Osteoblast (primary cell): ENCODE measurements at regions not wholly inside any gene's neighbourhood (a gene's known extent, or its start where the extent isn't known, plus 50 kb on each side); places are given as distances from the start of the nearest gene placed in this dataset.

ENCODE experiments used
- DNase-seq: peaks from one replicate; pipeline ENCODE4 v3.0.0; 2011; ENCODE audit warnings: low spot score, mixed read lengths; ENCODE audit not compliant: insufficient read length; ENCODE audit errors: missing footprints
- H2AFZ ChIP-seq: 2 replicates; pipeline ENCODE4 v1.6.0; 2011; ENCODE audit warnings: mild to moderate bottlenecking, low read length
- H3K27ac ChIP-seq: 2 replicates; pipeline ENCODE4 v1.5.1; 2011; ENCODE audit warnings: mild to moderate bottlenecking, low read depth, low read length, moderate library complexity
- H3K27me3 ChIP-seq: 2 replicates; pipeline ENCODE4 v1.6.0; 2012; ENCODE audit warnings: mild to moderate bottlenecking, control low read depth, inconsistent platforms, low read length, moderate library complexity; ENCODE audit not compliant: insufficient read depth
- H3K36me3 ChIP-seq: 2 replicates; pipeline ENCODE4 v1.5.1; 2011; ENCODE audit warnings: mild to moderate bottlenecking, low read length, control low read depth, moderate library complexity; ENCODE audit not compliant: insufficient read depth
- H3K4me1 ChIP-seq: 2 replicates; pipeline ENCODE4 v1.5.1; 2011; ENCODE audit warnings: mild to moderate bottlenecking, low read length, control low read depth, moderate library complexity; ENCODE audit not compliant: insufficient read depth
- H3K4me2 ChIP-seq: 2 replicates; pipeline ENCODE4 v1.6.0; 2011; ENCODE audit warnings: mild to moderate bottlenecking, low read length; ENCODE audit not compliant: insufficient read depth
- H3K4me3 ChIP-seq: fragments of 200-600 bp; sonication (generic); 3 replicates; pipeline ENCODE4 v1.5.1; 2012; ENCODE audit warnings: mild to moderate bottlenecking, low read length, inconsistent platforms; ENCODE audit not compliant: insufficient read depth
- H3K79me2 ChIP-seq: 2 replicates; pipeline ENCODE4 v1.6.0; 2012; ENCODE audit warnings: mild to moderate bottlenecking, low read length, control low read depth, inconsistent platforms; ENCODE audit not compliant: insufficient read depth
- H3K9me3 ChIP-seq: 2 replicates; pipeline ENCODE4 v1.5.1; 2011; ENCODE audit warnings: low read depth, low read length, control low read depth
- H4K20me1 ChIP-seq: 2 replicates; pipeline ENCODE4 v1.6.0; 2012; ENCODE audit warnings: mild to moderate bottlenecking, low read length, control low read depth; ENCODE audit not compliant: insufficient read depth
- CTCF ChIP-seq: IDR thresholded peaks from 2 replicates; pipeline ENCODE4 v1.5.1; 2011; ENCODE audit warnings: mild to moderate bottlenecking, low read depth, low read length, moderate library complexity; ENCODE audit errors: extremely low read depth

GRCh38 chr14:95428557-95428956, 87.9 kb downstream of the SYNE3 start:
- Histone ChIP-seq H2AFZ (no peak overlapping the region), H3K4me3 (no peak overlapping the region), H3K4me1 (no peaks in the 10 kb centered on the region), H3K27ac (no peak overlapping the region), H4K20me1 (no peaks in the 10 kb centered on the region), H3K4me2 (no peak overlapping the region), H3K9me3 (no peaks in the 10 kb centered on the region), H3K36me3 (no peaks in the 10 kb centered on the region), H3K27me3 (no peaks in the 10 kb centered on the region), H3K79me2 (no peaks in the 10 kb centered on the region)
- no peak for DNase-seq
- TF ChIP-seq CTCF, result no peak

- no peak for DNase-seq
- no peak overlapping the region for H3K4me3 ChIP-seq
- H3K79me2 ChIP-seq, result no peaks in the 10 kb centered on the region
- H4K20me1 ChIP-seq, result no peaks in the 10 kb centered on the region
- H3K9me3 ChIP-seq, result no peaks in the 10 kb centered on the region
- TF ChIP-seq CTCF, result no peak
- no peaks in the 10 kb centered on the region for H3K27me3 ChIP-seq
- no peak overlapping the region for H3K27ac ChIP-seq
- H3K4me2 ChIP-seq, result no peak overlapping the region
- no peak overlapping the region for H2AFZ ChIP-seq
- no peaks in the 10 kb centered on the region for H3K4me1 ChIP-seq
- no peaks in the 10 kb centered on the region for H3K36me3 ChIP-seq
Measured at GRCh38 chr14:95426116-95426475, 90.4 kb downstream of the SYNE3 start.

GRCh38 chr14:95425369-95426115, 90.9 kb downstream of the SYNE3 start:
- H3K4me3 ChIP-seq, result no peak overlapping the region
- TF ChIP-seq CTCF, result no peak
- no peaks in the 10 kb centered on the region for H4K20me1 ChIP-seq
- no peak for DNase-seq
- H3K27ac ChIP-seq, result no peak overlapping the region
- H3K4me1 ChIP-seq, result no peaks in the 10 kb centered on the region
- no peak overlapping the region for H2AFZ ChIP-seq
- H3K36me3 ChIP-seq, result no peaks in the 10 kb centered on the region
- no peaks in the 10 kb centered on the region for H3K79me2 ChIP-seq
- no peak overlapping the region for H3K4me2 ChIP-seq
- no peaks in the 10 kb centered on the region for H3K9me3 ChIP-seq
- H3K27me3 ChIP-seq, result no peaks in the 10 kb centered on the region

- H2AFZ ChIP-seq, result no peak overlapping the region
- H3K27ac ChIP-seq, result no peak overlapping the region
Measured at GRCh38 chr14:95424529-95424928, 91.9 kb downstream of the SYNE3 start.

More at GRCh38 chr14:95424529-95424928, 91.9 kb downstream of the SYNE3 start:
- Histone ChIP-seq H4K20me1 (no peaks in the 10 kb centered on the region), H3K36me3 (no peaks in the 10 kb centered on the region), H3K79me2 (no peaks in the 10 kb centered on the region), H3K4me1 (no peaks in the 10 kb centered on the region), H3K4me3 (no peak overlapping the region), H3K9me3 (no peaks in the 10 kb centered on the region), H3K27me3 (no peaks in the 10 kb centered on the region), H3K4me2 (no peak overlapping the region)
- no peak for DNase-seq
- TF ChIP-seq CTCF, result no peak
